ENCODE measurements at regions not wholly inside any gene's neighbourhood (a gene's known extent, or its start where the extent isn't known, plus 50 kb on each side); places are given as distances from the start of the nearest gene placed in this dataset.

- no peak overlapping the region for H3K4me3 ChIP-seq
- no peaks in the 10 kb centered on the region for H3K9me3 ChIP-seq (replicated peaks in 1 of 3)
- TF ChIP-seq POLR2A (IDR thresholded peaks at IDR 0.05) (no peak), CTCF (IDR thresholded peaks at IDR 0.05) (no peak)
- no peak overlapping the region for H3K27ac ChIP-seq
- H3K4me1 ChIP-seq (replicated peaks in 1 of 2): no peaks in the 10 kb centered on the region
- 75 to 88% (median 86%) methylated on average over 21 to 32 of the region's 32 CpGs for WGBS, 4 donors
- intact Hi-C loops (cut with DNase I): no loop called here
- H3K36me3 ChIP-seq (replicated peaks in 1 of 2): no peaks in the 10 kb centered on the region
- DNase-seq: peak in 1 of 7 donors; percentile 29
- H3K27me3 ChIP-seq: no peaks in the 10 kb centered on the region
Measured at GRCh38 chr13:27014406-27015359, 156.9 kb downstream of the USP12 start.

- WGBS, 4 donors: 66 to 76% (median 73%) methylated on average over 7 of the region's 7 CpGs
- Histone ChIP-seq H3K9me3 (replicated peaks in 1 of 3) (no peaks in the 10 kb centered on the region), H3K36me3 (replicated peaks in 1 of 2) (no peaks in the 10 kb centered on the region), H3K4me3 (no peak overlapping the region), H3K27ac (no peak overlapping the region), H3K27me3 (no peaks in the 10 kb centered on the region), H3K4me1 (replicated peaks in 1 of 2) (no peaks in the 10 kb centered on the region)
- no peak for TF ChIP-seq CTCF (IDR thresholded peaks at IDR 0.05)
- no peak for TF ChIP-seq POLR2A (IDR thresholded peaks at IDR 0.05)
- intact Hi-C loops (cut with DNase I): no loop called here
- peak in 3 of 7 donors; percentile 16 to 51 (median 49) for DNase-seq
Measured at GRCh38 chr13:27012482-27013197, 159.0 kb downstream of the USP12 start.

GRCh38 chr13:27011661-27012060 lies 159.9 kb downstream of the USP12 start:
- intact Hi-C loops (cut with DNase I): no loop called here
- Histone ChIP-seq H3K4me1 (replicated peaks in 1 of 2) (peaks cover 0 to under 1% of the 10 kb centered on the region in 2 donors), H3K36me3 (replicated peaks in 1 of 2) (no peaks in the 10 kb centered on the region), H3K4me3 (no peak overlapping the region), H3K9me3 (replicated peaks in 1 of 3) (no peaks in the 10 kb centered on the region), H3K27me3 (peaks cover 3% of the 10 kb centered on the region), H3K27ac (no peak overlapping the region)
- WGBS, 4 donors: 76 to 84% (median 80%) methylated on average over 4 to 5 of the region's 5 CpGs
- DNase-seq: peak in 2 of 7 donors; percentile 3 to 38
- TF ChIP-seq POLR2A (IDR thresholded peaks at IDR 0.05): no peak
- no peak for TF ChIP-seq CTCF (IDR thresholded peaks at IDR 0.05)

GRCh38 chr13:27008733-27009132 lies 162.9 kb downstream of the USP12 start:
- intact Hi-C loops (cut with DNase I): no loop called here
- TF ChIP-seq POLR2A (IDR thresholded peaks at IDR 0.05) (no peak), CTCF (IDR thresholded peaks at IDR 0.05) (no peak)
- no peak overlapping the region for H3K27ac ChIP-seq
- no peaks in the 10 kb centered on the region for H3K36me3 ChIP-seq (replicated peaks in 1 of 2)
- H3K4me3 ChIP-seq: no peak overlapping the region
- WGBS, 4 donors: 47 to 72% (median 66%) methylated on average over 3 of the region's 3 CpGs
- DNase-seq: no peak
- H3K4me1 ChIP-seq (replicated peaks in 1 of 2): peaks cover 0 to 3% of the 10 kb centered on the region in 2 donors
- peaks cover 18% of the 10 kb centered on the region for H3K27me3 ChIP-seq
- H3K9me3 ChIP-seq (replicated peaks in 1 of 3): no peaks in the 10 kb centered on the region

Data from adrenal gland (tissue), 9 donors.